ENCODE measurements at regions not wholly inside any gene's neighbourhood (a gene's known extent, or its start where the extent isn't known, plus 50 kb on each side); places are given as distances from the start of the nearest gene placed in this dataset.

- TF ChIP-seq CTCF (conservative IDR thresholded peaks at IDR 0.05) (no peak), EZH2 (IDR thresholded peaks at IDR 0.05; ENCODE audit: low read depth) (no peak)
- Histone ChIP-seq H3K27me3 (ENCODE audit: insufficient read depth, low read depth) (no peaks in the 10 kb centered on the region), H3F3A (ENCODE audit: insufficient read depth, low read depth) (no peaks in the 10 kb centered on the region), H3K9me3 (ENCODE audit: insufficient read depth, low read depth) (no peaks in the 10 kb centered on the region), H3K27ac (no peak overlapping the region), H2AFZ (no peak overlapping the region), H3K36me3 (ENCODE audit: low read depth) (no peaks in the 10 kb centered on the region), H3K4me2 (no peak overlapping the region), H3K4me3 (no peak overlapping the region), H3K4me1 (replicated peaks; ENCODE audit: insufficient read depth) (no peaks in the 10 kb centered on the region), H3K9me2 (ENCODE audit: insufficient read depth) (no peaks in the 10 kb centered on the region), H4K20me1 (ENCODE audit: insufficient read depth) (no peaks in the 10 kb centered on the region), H3K79me2 (ENCODE audit: low read depth) (no peaks in the 10 kb centered on the region)
- no peak for DNase-seq
- CTCF ChIA-PET = no interaction called here
- POLR2A ChIA-PET (ENCODE audit: unreplicated experiment) = no interaction called here
- intact Hi-C loops (cut with micrococcal nuclease; ENCODE audit: unreplicated experiment) = no loop called here
- BruUV-seq (replicated peaks) = no TSS peak
Observed at GRCh38 chr3:72694398-72694797, 153.8 kb downstream of the SHQ1 start.

GRCh38 chr3:72692990-72693389 is 155.3 kb downstream of the SHQ1 start:
- Histone ChIP-seq H3K4me3 (no peak overlapping the region), H3F3A (ENCODE audit: insufficient read depth, low read depth) (no peaks in the 10 kb centered on the region), H3K36me3 (ENCODE audit: low read depth) (no peaks in the 10 kb centered on the region), H3K27me3 (ENCODE audit: insufficient read depth, low read depth) (no peaks in the 10 kb centered on the region), H3K4me2 (no peak overlapping the region), H4K20me1 (ENCODE audit: insufficient read depth) (no peaks in the 10 kb centered on the region), H3K27ac (no peak overlapping the region), H3K9me2 (ENCODE audit: insufficient read depth) (no peaks in the 10 kb centered on the region), H3K4me1 (replicated peaks; ENCODE audit: insufficient read depth) (no peaks in the 10 kb centered on the region), H2AFZ (no peak overlapping the region), H3K9me3 (ENCODE audit: insufficient read depth, low read depth) (no peaks in the 10 kb centered on the region), H3K79me2 (ENCODE audit: low read depth) (no peaks in the 10 kb centered on the region)
- intact Hi-C loops (cut with micrococcal nuclease; ENCODE audit: unreplicated experiment) = no loop called here
- TF ChIP-seq EZH2 (IDR thresholded peaks at IDR 0.05; ENCODE audit: low read depth) = no peak
- no peak for TF ChIP-seq CTCF (conservative IDR thresholded peaks at IDR 0.05)
- DNase-seq = no peak
- BruUV-seq (replicated peaks) = no TSS peak
- POLR2A ChIA-PET (ENCODE audit: unreplicated experiment) = no interaction called here
- CTCF ChIA-PET = no interaction called here

- Histone ChIP-seq H3K79me2 (ENCODE audit: low read depth) (no peaks in the 10 kb centered on the region), H4K20me1 (ENCODE audit: insufficient read depth) (no peaks in the 10 kb centered on the region), H3K4me3 (no peak overlapping the region), H3K36me3 (ENCODE audit: low read depth) (no peaks in the 10 kb centered on the region), H3K4me1 (replicated peaks; ENCODE audit: insufficient read depth) (no peaks in the 10 kb centered on the region), H3K27me3 (ENCODE audit: insufficient read depth, low read depth) (no peaks in the 10 kb centered on the region), H3F3A (ENCODE audit: insufficient read depth, low read depth) (no peaks in the 10 kb centered on the region), H3K9me3 (ENCODE audit: insufficient read depth, low read depth) (no peaks in the 10 kb centered on the region), H2AFZ (no peak overlapping the region), H3K27ac (no peak overlapping the region), H3K9me2 (ENCODE audit: insufficient read depth) (no peaks in the 10 kb centered on the region), H3K4me2 (no peak overlapping the region)
- intact Hi-C loops (cut with micrococcal nuclease; ENCODE audit: unreplicated experiment) = no loop called here
- DNase-seq = no peak
- no TSS peak for BruUV-seq (replicated peaks)
- TF ChIP-seq EZH2 (IDR thresholded peaks at IDR 0.05; ENCODE audit: low read depth) (no peak), CTCF (conservative IDR thresholded peaks at IDR 0.05) (no peak)
- CTCF ChIA-PET = no interaction called here
- POLR2A ChIA-PET (ENCODE audit: unreplicated experiment) = no interaction called here
Observed at GRCh38 chr3:72690629-72691028, 157.6 kb downstream of the SHQ1 start.
